Ishikawa (cell line): ENCODE measurements at regions not wholly inside any gene's neighbourhood (a gene's known extent, or its start where the extent isn't known, plus 50 kb on each side); places are given as distances from the start of the nearest gene placed in this dataset.
A peak's percentile ranks its signal among the peaks of the same experiment; 100 is the strongest.

Experiments used
- CEBPB ChIP-seq: IDR thresholded peaks from 2 replicates; pipeline ENCODE4 v1.6.1; 2012
- CREB1 ChIP-seq: IDR thresholded peaks from 2 replicates; pipeline ENCODE4 v1.6.1; 2012; ENCODE audit warnings: low read depth
- EGR1 ChIP-seq: IDR thresholded peaks from 2 replicates; pipeline ENCODE4 v1.6.1; 2012
- EP300 ChIP-seq: IDR thresholded peaks from 2 replicates; pipeline ENCODE4 v1.6.1; 2012; ENCODE audit warnings: borderline replicate concordance
- FOXM1 ChIP-seq: IDR thresholded peaks from 2 replicates; pipeline ENCODE4 v1.6.1; 2012; ENCODE audit warnings: low read depth, borderline replicate concordance
- NFIC ChIP-seq: IDR thresholded peaks from 2 replicates; pipeline ENCODE4 v1.6.1; 2012
- RAD21 ChIP-seq: IDR thresholded peaks from 2 replicates; pipeline ENCODE4 v1.6.1; 2012; ENCODE audit warnings: low read depth
- REST ChIP-seq: IDR thresholded peaks from 2 replicates; pipeline ENCODE4 v1.6.1; 2012; ENCODE audit warnings: low read depth, mild to moderate bottlenecking
- TAF1 ChIP-seq: IDR thresholded peaks from 2 replicates; pipeline ENCODE4 v1.6.1; 2012; ENCODE audit warnings: low read depth, mild to moderate bottlenecking
- TCF12 ChIP-seq: IDR thresholded peaks from 2 replicates; pipeline ENCODE4 v1.6.1; 2012; ENCODE audit warnings: low read depth
- TEAD4 ChIP-seq: IDR thresholded peaks from 2 replicates; pipeline ENCODE4 v1.6.1; 2012
- USF1 ChIP-seq: IDR thresholded peaks from 2 replicates; pipeline ENCODE4 v1.6.1; 2012
- YY1 ChIP-seq: IDR thresholded peaks from 2 replicates; pipeline ENCODE4 v1.6.1; 2012; ENCODE audit warnings: low read depth
- ZBTB7A ChIP-seq: IDR thresholded peaks from 2 replicates; pipeline ENCODE4 v1.6.1; 2012; ENCODE audit warnings: low read depth
- TF ChIP-seq, protein P1 (sequence below): IDR thresholded peaks from 2 replicates; pipeline ENCODE4 v1.6.1; 2012

DNA sequence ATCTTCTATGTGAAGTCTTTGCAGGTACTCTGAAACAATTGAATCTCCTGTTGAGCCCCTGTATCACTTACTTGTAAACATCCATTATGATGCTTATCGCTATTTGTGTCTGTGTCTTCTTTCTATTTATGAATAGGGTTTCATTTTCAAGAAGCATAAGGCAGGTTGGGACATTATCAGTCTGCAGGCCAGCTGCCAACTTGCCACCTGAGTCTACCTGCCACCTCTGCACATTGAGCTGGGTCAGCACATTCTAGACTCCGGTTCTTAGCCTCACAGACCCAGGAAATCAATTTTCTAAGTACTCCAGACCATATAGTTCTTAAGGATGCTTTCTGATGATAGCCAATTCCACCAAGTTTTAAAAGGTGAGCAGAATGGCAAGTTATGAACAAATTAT lies 105.7 kb upstream of the MCTP2 start:
- TF ChIP-seq TCF12 (no peak), CEBPB (no peak), NFIC (no peak), TAF1 (no peak), FOXM1 (no peak), EGR1 (no peak), ZBTB7A (no peak)
- TF ChIP-seq, protein P1, sequence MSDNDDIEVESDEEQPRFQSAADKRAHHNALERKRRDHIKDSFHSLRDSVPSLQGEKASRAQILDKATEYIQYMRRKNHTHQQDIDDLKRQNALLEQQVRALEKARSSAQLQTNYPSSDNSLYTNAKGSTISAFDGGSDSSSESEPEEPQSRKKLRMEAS: no peak

- TF ChIP-seq REST (no peak), FOXM1 (no peak), NFIC (no peak), TCF12 (no peak), TAF1 (no peak), RAD21 (no peak), EGR1 (no peak), USF1 (no peak), CREB1 (no peak), ZBTB7A (no peak), YY1 (no peak), TEAD4 (no peak), EP300 (no peak), CEBPB (no peak)
- TF ChIP-seq, protein P1: no peak
These were observed 106.2 kb upstream of the MCTP2 start for GRCh38 chr15:94125156-94125555.

- TF ChIP-seq TEAD4 (no peak), FOXM1 (no peak), TAF1 (no peak), RAD21 (no peak), YY1 (no peak), USF1 (no peak)
These were observed 108.8 kb upstream of the MCTP2 start for GRCh38 chr15:94122516-94122915.

DNA sequence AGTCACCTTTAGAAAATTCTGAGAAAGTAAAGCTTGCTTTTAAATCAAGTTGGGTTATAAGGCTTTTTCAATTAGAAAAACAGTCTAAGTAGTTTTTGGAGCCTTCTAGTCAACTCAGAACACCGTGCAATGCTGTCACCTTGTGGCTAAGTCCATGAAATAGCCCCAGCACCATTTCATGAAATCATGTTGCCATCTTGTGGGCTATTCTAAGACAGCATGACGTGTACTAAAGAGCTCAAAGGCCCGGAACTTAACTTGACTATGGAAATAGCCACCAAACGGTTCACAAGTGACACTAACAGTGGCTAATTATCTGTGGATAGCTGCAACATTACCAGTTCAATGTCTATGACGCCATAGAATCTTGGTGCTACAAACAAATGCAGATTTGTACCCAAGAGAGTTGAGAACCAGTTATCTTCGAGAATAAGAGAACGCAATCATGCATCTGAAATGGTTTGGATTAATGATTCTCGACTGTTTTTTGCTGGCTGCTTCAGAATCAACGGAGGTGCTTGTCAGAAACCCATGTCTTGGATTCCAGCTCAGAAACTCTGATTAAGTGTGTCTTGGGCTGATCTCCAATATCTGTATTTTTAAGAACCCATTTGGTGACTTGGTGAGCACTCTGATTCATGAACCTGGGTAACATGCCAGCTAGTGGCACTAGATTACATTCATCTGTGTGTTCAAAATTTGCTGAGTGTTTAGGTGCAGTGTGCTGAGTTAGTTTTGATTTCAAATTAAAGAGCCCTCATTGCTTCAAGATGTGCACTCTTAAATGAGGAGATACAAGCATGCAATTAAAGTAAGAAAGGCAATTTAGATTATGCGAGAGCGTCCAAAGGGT lies 111.2 kb upstream of the MCTP2 start:
- TF ChIP-seq YY1 (peak; percentile 66), TEAD4 (0 out of 2 replicates have a peak, but pooled peaks have one; percentile 20), RAD21 (peak; percentile 94), FOXM1 (no peak)

- TF ChIP-seq TCF12 (no peak), EP300 (no peak), USF1 (no peak)
These were observed 112.0 kb upstream of the MCTP2 start for GRCh38 chr15:94119298-94119811.

GRCh38 chr15:94110476-94111130 lies 120.8 kb upstream of the MCTP2 start:
- TF ChIP-seq ZBTB7A (no peak), EGR1 (no peak), CREB1 (no peak), REST (no peak), TCF12 (no peak), CEBPB (no peak), USF1 (no peak)
